ENCODE measurements at regions not wholly inside any gene's neighbourhood (a gene's known extent, or its start where the extent isn't known, plus 50 kb on each side); places are given as distances from the start of the nearest gene placed in this dataset.

DNA sequence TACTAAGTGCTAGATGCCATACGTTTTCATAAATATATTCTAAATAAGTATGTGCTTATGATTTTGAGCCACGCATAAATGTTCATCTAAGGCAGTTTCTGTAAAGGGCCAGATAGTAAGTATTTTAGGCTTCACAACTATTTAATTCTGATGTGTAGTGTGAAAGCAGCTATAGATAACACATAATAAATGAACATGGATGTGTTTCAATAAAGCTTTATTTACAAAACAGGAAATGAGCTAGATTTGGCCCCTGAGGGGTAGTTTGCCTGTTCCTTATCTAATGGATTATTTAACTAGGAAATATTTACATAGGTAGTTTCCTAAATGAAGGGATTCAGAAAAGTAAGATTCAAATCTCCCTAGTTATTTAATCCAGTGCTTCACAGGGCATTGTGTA lies 557.6 kb upstream of the PKN2 start:
- Histone ChIP-seq H3K36me3 (ENCODE audit: control insufficient read depth, insufficient read depth, low read length) (no peaks in the 10 kb centered on the region), H3K27me3 (ENCODE audit: control insufficient read depth, insufficient read depth, low read length) (no peaks in the 10 kb centered on the region), H3K4me3 (ENCODE audit: low read depth, low read length) (no peak overlapping the region)
- TF ChIP-seq, protein P1, sequence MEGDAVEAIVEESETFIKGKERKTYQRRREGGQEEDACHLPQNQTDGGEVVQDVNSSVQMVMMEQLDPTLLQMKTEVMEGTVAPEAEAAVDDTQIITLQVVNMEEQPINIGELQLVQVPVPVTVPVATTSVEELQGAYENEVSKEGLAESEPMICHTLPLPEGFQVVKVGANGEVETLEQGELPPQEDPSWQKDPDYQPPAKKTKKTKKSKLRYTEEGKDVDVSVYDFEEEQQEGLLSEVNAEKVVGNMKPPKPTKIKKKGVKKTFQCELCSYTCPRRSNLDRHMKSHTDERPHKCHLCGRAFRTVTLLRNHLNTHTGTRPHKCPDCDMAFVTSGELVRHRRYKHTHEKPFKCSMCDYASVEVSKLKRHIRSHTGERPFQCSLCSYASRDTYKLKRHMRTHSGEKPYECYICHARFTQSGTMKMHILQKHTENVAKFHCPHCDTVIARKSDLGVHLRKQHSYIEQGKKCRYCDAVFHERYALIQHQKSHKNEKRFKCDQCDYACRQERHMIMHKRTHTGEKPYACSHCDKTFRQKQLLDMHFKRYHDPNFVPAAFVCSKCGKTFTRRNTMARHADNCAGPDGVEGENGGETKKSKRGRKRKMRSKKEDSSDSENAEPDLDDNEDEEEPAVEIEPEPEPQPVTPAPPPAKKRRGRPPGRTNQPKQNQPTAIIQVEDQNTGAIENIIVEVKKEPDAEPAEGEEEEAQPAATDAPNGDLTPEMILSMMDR (IDR thresholded peaks at IDR 0.05; ENCODE audit: insufficient read depth, low read length, poor library complexity, severe bottlenecking), result no peak
- no peak for DNase-seq (ENCODE audit: low read depth)

DNA sequence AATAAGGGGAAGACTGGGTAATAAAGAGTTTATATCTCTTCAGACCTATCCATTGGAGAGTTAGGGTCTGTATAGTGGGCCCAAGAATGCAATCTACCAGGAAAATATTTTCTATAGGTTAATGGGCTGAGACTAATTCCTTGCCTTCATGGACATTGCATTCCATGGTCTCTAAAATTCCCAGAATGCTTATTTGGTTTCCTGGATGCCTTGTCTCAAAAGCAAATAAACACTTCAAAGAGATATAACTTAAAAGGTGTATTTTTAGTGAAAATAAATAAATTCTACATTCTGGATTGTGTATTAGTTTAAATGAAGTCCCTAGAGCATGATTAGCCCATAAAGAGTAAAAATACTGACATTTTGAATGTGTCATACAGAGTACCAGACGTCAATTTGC lies 550.1 kb upstream of the PKN2 start:
- H3K36me3 ChIP-seq (ENCODE audit: control insufficient read depth, insufficient read depth, low read length), result no peaks in the 10 kb centered on the region
- H3K27me3 ChIP-seq (ENCODE audit: control insufficient read depth, insufficient read depth, low read length), result no peaks in the 10 kb centered on the region
- no peak overlapping the region for H3K4me3 ChIP-seq (ENCODE audit: low read depth, low read length)
- DNase-seq (ENCODE audit: low read depth), result no peak
- TF ChIP-seq, protein P1 (IDR thresholded peaks at IDR 0.05; ENCODE audit: insufficient read depth, low read length, poor library complexity, severe bottlenecking), result no peak

DNA sequence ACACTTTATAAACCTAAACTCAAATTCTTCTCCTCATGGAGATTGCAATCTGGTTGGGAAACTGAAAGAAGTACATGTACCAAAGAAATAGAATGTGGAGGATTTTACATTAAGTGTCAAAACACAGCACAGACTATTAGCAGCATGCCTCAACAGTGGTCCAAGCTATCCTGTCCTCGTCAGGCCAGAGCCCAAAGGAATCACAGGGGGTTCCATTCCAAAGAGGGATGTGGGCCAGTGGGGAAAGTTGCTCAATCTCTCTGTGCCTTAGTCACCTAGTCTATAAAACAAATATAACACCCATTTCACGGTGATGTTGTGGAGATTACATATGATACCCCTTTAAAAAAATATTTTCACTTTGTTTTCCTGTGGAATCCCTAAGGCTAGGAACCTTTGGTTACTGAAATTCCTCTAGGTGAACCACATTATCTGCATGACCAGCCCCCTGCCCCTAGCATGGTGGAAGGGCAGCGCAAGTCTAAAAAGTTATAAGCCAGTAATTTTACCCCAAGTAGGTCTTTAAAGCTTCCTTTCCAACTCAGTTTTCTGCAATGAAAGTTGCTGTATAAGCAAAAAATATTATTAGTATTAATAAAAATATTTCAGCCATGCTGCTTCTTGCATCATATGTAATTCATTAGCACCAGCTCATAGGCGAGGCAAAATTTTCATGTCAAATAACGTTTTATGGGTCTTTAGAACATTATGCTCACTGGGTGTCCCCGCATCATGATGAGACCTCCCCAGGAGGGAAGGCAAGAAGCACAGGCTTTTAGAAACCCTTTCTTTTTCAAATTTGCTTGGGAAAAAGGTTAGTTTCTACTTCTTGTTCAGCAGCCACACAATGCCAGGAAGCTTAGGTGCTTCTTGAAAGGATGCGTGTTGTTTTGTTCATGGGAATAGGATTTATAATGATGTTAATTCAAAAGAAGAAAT lies 548.8 kb upstream of the PKN2 start:
- H3K36me3 ChIP-seq (ENCODE audit: control insufficient read depth, insufficient read depth, low read length), result no peaks in the 10 kb centered on the region
- H3K4me3 ChIP-seq (ENCODE audit: low read depth, low read length), result no peak overlapping the region
- H3K27me3 ChIP-seq (ENCODE audit: control insufficient read depth, insufficient read depth, low read length), result no peaks in the 10 kb centered on the region
- TF ChIP-seq, protein P1 (IDR thresholded peaks at IDR 0.05; ENCODE audit: insufficient read depth, low read length, poor library complexity, severe bottlenecking), result no peak
- no peak for DNase-seq (ENCODE audit: low read depth)

DNA sequence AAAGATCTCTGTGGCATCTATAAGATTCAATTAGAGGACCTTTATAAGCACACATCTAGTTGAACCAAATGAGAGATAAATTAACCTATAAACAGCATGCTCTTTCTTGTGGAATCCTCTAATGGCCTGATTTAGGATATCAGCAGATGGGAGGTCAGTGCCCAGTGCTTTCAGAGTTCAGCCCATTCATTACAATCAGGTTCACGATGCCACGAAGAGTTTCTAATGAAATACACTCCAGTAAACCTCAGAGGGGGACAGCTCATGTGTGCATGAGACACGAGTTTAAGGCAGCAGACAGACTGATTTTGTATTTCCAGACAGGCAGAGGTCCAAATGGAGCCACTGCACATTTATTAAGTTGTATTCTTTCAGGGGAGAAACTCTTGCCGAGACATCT lies 544.4 kb upstream of the PKN2 start:
- no peaks in the 10 kb centered on the region for H3K36me3 ChIP-seq (ENCODE audit: control insufficient read depth, insufficient read depth, low read length)
- TF ChIP-seq, protein P1 (IDR thresholded peaks at IDR 0.05; ENCODE audit: insufficient read depth, low read length, poor library complexity, severe bottlenecking), result no peak
- DNase-seq (ENCODE audit: low read depth), result no peak
- H3K4me3 ChIP-seq (ENCODE audit: low read depth, low read length), result no peak overlapping the region
- H3K27me3 ChIP-seq (ENCODE audit: control insufficient read depth, insufficient read depth, low read length), result no peaks in the 10 kb centered on the region

DNA sequence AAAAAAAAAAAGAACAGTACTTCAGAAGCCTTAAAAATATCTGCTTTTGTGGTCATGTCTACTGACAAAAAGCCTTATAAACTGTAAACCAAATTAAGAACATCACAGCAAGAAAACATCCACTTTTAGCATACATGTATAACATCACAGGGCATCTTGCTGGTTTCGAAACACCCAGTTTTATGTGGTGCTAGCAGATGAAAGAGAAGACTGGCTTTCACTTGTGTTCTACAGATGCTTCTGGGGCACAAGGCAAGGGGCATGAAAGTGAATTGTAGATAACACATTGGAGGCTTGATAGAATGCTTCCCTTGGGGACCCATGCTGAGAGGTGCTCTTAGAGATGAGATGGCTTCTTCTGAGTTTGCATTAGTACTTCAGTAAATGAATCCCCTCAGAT lies 543.7 kb upstream of the PKN2 start:
- Histone ChIP-seq H3K36me3 (ENCODE audit: control insufficient read depth, insufficient read depth, low read length) (no peaks in the 10 kb centered on the region), H3K4me3 (ENCODE audit: low read depth, low read length) (no peak overlapping the region), H3K27me3 (ENCODE audit: control insufficient read depth, insufficient read depth, low read length) (no peaks in the 10 kb centered on the region)
- TF ChIP-seq, protein P1 (IDR thresholded peaks at IDR 0.05; ENCODE audit: insufficient read depth, low read length, poor library complexity, severe bottlenecking), result no peak
- no peak for DNase-seq (ENCODE audit: low read depth)
